ENCODE measurements at regions not wholly inside any gene's neighbourhood (a gene's known extent, or its start where the extent isn't known, plus 50 kb on each side); places are given as distances from the start of the nearest gene placed in this dataset.
A peak's percentile ranks its signal among the peaks of the same experiment; 100 is the strongest.

DNA sequence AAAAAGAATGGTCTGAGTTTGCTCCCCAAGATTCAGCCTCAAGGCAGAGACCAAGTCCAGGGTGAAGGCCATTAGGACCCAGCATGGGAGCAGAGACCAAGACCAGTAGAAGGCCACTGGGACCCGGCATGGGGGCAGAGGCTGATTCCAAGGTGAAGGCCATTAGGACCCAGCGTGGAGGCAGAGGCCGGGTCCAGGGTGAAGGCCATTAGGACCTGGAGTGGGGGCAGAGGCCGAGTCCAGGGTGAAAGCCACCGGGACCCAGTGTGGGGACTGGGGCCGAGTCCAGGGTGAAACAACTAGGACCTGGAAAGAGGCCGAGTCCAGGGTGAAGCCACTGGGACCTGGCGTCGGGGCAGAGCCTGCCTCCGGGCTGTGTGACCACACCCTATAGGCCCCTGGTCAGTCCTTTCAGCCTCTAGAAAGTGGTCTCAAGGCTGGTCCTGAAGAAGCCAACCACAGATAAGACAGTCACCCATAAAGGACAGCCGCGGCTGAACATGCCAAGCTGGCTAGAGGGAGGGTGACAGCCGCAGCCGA, 113.8 kb upstream of the SALL3 start:
- Histone ChIP-seq H2BK120ac (ENCODE audit: low read depth, low read length) (no peak overlapping the region), H2BK12ac (ENCODE audit: low read length) (no peak overlapping the region), H3K4me2 (ENCODE audit: insufficient read depth, low read length, poor library complexity, severe bottlenecking) (no peak overlapping the region), H3K4ac (ENCODE audit: low read length) (no peak overlapping the region), H2AFZ (ENCODE audit: low read length) (no peak overlapping the region), H3K23ac (ENCODE audit: low read depth, low read length, poor library complexity) (no peak overlapping the region), H2BK5ac (ENCODE audit: low read length) (no peak overlapping the region), H3K9me3 (replicated peaks in 1 of 2; ENCODE audit: control insufficient read depth in 2 of 2, insufficient read depth in 1 of 2, low read depth in 1 of 2, low read length in 2 of 2) (no peaks in the 10 kb centered on the region), H4K8ac (ENCODE audit: low read depth, low read length) (no peak overlapping the region), H3K4me1 (ENCODE audit: control insufficient read depth in 2 of 2, insufficient read depth in 1 of 2, low read depth in 1 of 2, low read length in 2 of 2) (peaks cover 0 to 6% of the 10 kb centered on the region in 2 donors), H3K14ac (ENCODE audit: low read length) (no peak overlapping the region), H2AK5ac (ENCODE audit: low read depth, low read length) (peak overlapping the region; percentile 25), H4K91ac (ENCODE audit: low read depth, low read length, poor library complexity) (no peak overlapping the region), H3K4me3 (ENCODE audit: low read length in 2 of 2) (no peak overlapping the region), H2BK15ac (ENCODE audit: low read length) (no peak overlapping the region), H3K9ac (ENCODE audit: low read depth, low read length, poor library complexity) (no peak overlapping the region), H3K36me3 (replicated peaks in 1 of 2; ENCODE audit: control insufficient read depth in 2 of 2, insufficient read depth in 2 of 2, low read length in 2 of 2) (no peaks in the 10 kb centered on the region), H3K18ac (ENCODE audit: low read length) (peak overlapping the region; percentile 11), H3K27me3 (ENCODE audit: control insufficient read depth in 3 of 3, insufficient read depth in 3 of 3, low read depth in 1 of 3, low read length in 3 of 3) (peaks cover 0 to 10% (median 0%) of the 10 kb centered on the region in 3 experiments), H3K27ac (replicated peaks; ENCODE audit: low read length) (no peak overlapping the region), H3K79me1 (ENCODE audit: low read depth, low read length) (no peaks in the 10 kb centered on the region)
- WGBS, 2 donors (ENCODE audit: extremely low coverage in 2 of 2, insufficient read length in 2 of 2, insufficient replicate concordance in 1 of 2): no CpG with 5 or more reads among the region's 14 CpGs
- DNase-seq (ENCODE audit: low spot score): no peak

DNA sequence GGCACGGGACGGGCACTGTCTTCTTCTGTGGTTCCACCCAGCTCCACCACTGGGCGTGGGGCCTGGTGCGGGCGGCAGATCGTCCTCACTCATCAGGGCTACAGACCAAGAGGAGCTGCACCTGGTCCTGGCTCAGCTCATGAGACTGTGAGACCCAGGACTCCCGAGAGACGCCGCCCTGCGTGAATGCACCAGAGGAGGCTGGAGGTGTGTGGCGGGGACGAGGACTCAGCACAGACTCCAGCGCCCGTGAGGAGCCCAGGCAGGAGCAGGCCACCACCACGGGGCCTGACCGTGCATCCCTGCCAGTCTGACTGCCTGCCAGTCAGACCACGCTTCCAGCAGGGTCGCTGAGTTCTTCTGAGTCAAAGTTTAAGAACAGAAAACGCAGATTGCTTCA, 112.5 kb upstream of the SALL3 start:
- no peaks in the 10 kb centered on the region for H3K79me1 ChIP-seq (ENCODE audit: low read depth, low read length)
- no peak overlapping the region for H2BK120ac ChIP-seq (ENCODE audit: low read depth, low read length)
- peak overlapping the region; percentile 20 for H2BK15ac ChIP-seq (ENCODE audit: low read length)
- no peak overlapping the region for H3K4ac ChIP-seq (ENCODE audit: low read length)
- H3K4me1 ChIP-seq (ENCODE audit: control insufficient read depth in 2 of 2, insufficient read depth in 1 of 2, low read depth in 1 of 2, low read length in 2 of 2): peaks cover 0 to 2% of the 10 kb centered on the region in 2 donors
- no peak overlapping the region for H3K4me2 ChIP-seq (ENCODE audit: insufficient read depth, low read length, poor library complexity, severe bottlenecking)
- peak overlapping the region; percentile 56 for H2AK5ac ChIP-seq (ENCODE audit: low read depth, low read length)
- peaks cover 0 to 10% (median 0%) of the 10 kb centered on the region in 3 experiments for H3K27me3 ChIP-seq (ENCODE audit: control insufficient read depth in 3 of 3, insufficient read depth in 3 of 3, low read depth in 1 of 3, low read length in 3 of 3)
- no peak overlapping the region for H2AFZ ChIP-seq (ENCODE audit: low read length)
- H4K8ac ChIP-seq (ENCODE audit: low read depth, low read length): no peak overlapping the region
- H3K14ac ChIP-seq (ENCODE audit: low read length): peak overlapping the region; percentile 25
- no peak overlapping the region for H2BK12ac ChIP-seq (ENCODE audit: low read length)
- H4K91ac ChIP-seq (ENCODE audit: low read depth, low read length, poor library complexity): no peak overlapping the region
- no peak overlapping the region for H3K9ac ChIP-seq (ENCODE audit: low read depth, low read length, poor library complexity)
- peak overlapping the region; percentile 84 for H3K18ac ChIP-seq (ENCODE audit: low read length)
- no peaks in the 10 kb centered on the region for H3K36me3 ChIP-seq (replicated peaks in 1 of 2; ENCODE audit: control insufficient read depth in 2 of 2, insufficient read depth in 2 of 2, low read length in 2 of 2)
- no peak overlapping the region for H3K23ac ChIP-seq (ENCODE audit: low read depth, low read length, poor library complexity)
- H3K4me3 ChIP-seq (ENCODE audit: low read length in 2 of 2): no peak overlapping the region
- H3K9me3 ChIP-seq (replicated peaks in 1 of 2; ENCODE audit: control insufficient read depth in 2 of 2, insufficient read depth in 1 of 2, low read depth in 1 of 2, low read length in 2 of 2): no peaks in the 10 kb centered on the region
- no peak overlapping the region for H3K27ac ChIP-seq (replicated peaks; ENCODE audit: low read length)
- no peak overlapping the region for H2BK5ac ChIP-seq (ENCODE audit: low read length)
- no peak for DNase-seq (ENCODE audit: low spot score)
- WGBS, 2 donors (ENCODE audit: extremely low coverage in 2 of 2, insufficient read length in 2 of 2, insufficient replicate concordance in 1 of 2): no CpG with 5 or more reads among the region's 19 CpGs

DNA sequence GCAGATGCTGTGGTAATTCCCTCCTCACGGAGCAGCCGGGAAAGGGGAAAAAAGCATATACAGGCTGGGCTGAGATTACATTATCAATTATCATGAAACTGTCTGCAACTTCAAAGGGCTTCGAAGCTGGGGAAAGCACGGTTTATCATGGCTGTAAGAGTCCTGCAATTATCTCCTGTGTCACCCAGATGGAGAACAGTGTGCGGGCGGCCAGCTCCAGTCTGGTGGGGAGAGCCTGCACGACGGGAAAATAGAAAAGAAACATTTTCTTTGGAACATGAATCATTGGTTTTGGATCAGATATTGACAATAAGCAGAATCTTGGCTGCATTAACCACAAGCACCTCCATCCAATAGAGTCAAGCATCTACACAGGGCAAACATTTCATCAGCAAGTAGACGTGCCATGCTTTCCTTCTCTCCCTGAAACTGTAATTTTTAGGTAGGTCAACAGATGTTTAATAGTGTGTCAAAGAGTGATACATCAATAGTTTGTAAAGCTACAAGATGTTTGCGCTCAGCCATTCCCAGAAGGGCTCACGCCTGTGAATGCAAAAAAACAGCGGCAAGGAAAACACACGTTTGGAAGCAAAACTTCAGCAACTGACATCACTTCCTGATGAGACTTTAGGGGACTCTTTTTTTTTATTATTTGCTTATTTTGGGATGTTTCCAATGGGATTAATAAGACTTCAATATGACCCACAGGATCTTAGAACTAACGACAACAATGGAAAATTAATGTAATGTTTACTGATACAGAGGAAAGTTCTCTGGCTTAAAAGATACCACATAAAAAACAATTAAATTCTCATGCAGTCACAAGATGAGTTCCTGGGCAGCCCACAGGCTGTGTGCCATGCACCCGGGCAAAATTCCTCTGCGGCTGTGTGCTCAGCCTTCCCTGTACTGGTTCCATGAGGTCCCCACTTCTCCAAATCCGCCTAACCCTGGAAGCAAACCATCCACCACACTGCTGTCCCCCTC, 111.0 kb upstream of the SALL3 start:
- no peak overlapping the region for H3K4ac ChIP-seq (ENCODE audit: low read length)
- no peaks in the 10 kb centered on the region for H3K9me3 ChIP-seq (replicated peaks in 1 of 2; ENCODE audit: control insufficient read depth in 2 of 2, insufficient read depth in 1 of 2, low read depth in 1 of 2, low read length in 2 of 2)
- H3K27ac ChIP-seq (replicated peaks; ENCODE audit: low read length): no peak overlapping the region
- H3K9ac ChIP-seq (ENCODE audit: low read depth, low read length, poor library complexity): no peak overlapping the region
- no peak overlapping the region for H2AFZ ChIP-seq (ENCODE audit: low read length)
- no peak overlapping the region for H3K14ac ChIP-seq (ENCODE audit: low read length)
- no peak overlapping the region for H3K4me2 ChIP-seq (ENCODE audit: insufficient read depth, low read length, poor library complexity, severe bottlenecking)
- no peak overlapping the region for H3K23ac ChIP-seq (ENCODE audit: low read depth, low read length, poor library complexity)
- H3K27me3 ChIP-seq (ENCODE audit: control insufficient read depth in 3 of 3, insufficient read depth in 3 of 3, low read depth in 1 of 3, low read length in 3 of 3): peaks cover 0 to 10% (median 0%) of the 10 kb centered on the region in 3 experiments
- no peak overlapping the region for H2BK120ac ChIP-seq (ENCODE audit: low read depth, low read length)
- H3K36me3 ChIP-seq (replicated peaks in 1 of 2; ENCODE audit: control insufficient read depth in 2 of 2, insufficient read depth in 2 of 2, low read length in 2 of 2): no peaks in the 10 kb centered on the region
- no peak overlapping the region for H2BK15ac ChIP-seq (ENCODE audit: low read length)
- H3K4me1 ChIP-seq (ENCODE audit: control insufficient read depth in 2 of 2, insufficient read depth in 1 of 2, low read depth in 1 of 2, low read length in 2 of 2): no peaks in the 10 kb centered on the region
- H3K18ac ChIP-seq (ENCODE audit: low read length): no peak overlapping the region
- H2BK12ac ChIP-seq (ENCODE audit: low read length): no peak overlapping the region
- H2BK5ac ChIP-seq (ENCODE audit: low read length): no peak overlapping the region
- no peak overlapping the region for H2AK5ac ChIP-seq (ENCODE audit: low read depth, low read length)
- no peak overlapping the region for H3K4me3 ChIP-seq (ENCODE audit: low read length in 2 of 2)
- no peaks in the 10 kb centered on the region for H3K79me1 ChIP-seq (ENCODE audit: low read depth, low read length)
- no CpG with 5 or more reads among the region's 17 CpGs for WGBS, 2 donors (ENCODE audit: extremely low coverage in 2 of 2, insufficient read length in 2 of 2, insufficient replicate concordance in 1 of 2)
- no peak overlapping the region for H4K91ac ChIP-seq (ENCODE audit: low read depth, low read length, poor library complexity)
- no peak for DNase-seq (ENCODE audit: low spot score)
- no peak overlapping the region for H4K8ac ChIP-seq (ENCODE audit: low read depth, low read length)

DNA sequence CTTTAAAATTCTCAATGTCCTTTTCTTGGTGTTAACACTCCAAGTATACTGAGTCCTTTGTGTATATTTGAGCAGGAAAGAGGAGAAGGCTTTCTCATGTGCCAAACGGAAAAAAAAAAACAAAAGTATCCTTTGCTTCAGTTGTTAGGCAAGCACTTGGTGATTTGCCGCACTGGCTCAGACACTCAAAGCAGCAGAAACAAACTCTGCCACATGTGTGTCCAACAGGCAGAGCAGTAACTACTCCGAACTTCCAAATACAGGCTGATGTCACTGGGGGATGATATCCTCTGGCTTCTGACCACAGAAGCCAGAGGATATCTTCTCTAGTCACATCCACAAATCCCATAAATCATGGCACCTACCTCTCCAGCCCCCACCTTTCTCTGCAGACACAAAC, 108.0 kb upstream of the SALL3 start:
- H2BK15ac ChIP-seq (ENCODE audit: low read length): no peak overlapping the region
- H4K91ac ChIP-seq (ENCODE audit: low read depth, low read length, poor library complexity): no peak overlapping the region
- H2AFZ ChIP-seq (ENCODE audit: low read length): no peak overlapping the region
- H3K4me3 ChIP-seq (ENCODE audit: low read length in 2 of 2): no peak overlapping the region
- no peaks in the 10 kb centered on the region for H3K4me1 ChIP-seq (ENCODE audit: control insufficient read depth in 2 of 2, insufficient read depth in 1 of 2, low read depth in 1 of 2, low read length in 2 of 2)
- no peaks in the 10 kb centered on the region for H3K36me3 ChIP-seq (replicated peaks in 1 of 2; ENCODE audit: control insufficient read depth in 2 of 2, insufficient read depth in 2 of 2, low read length in 2 of 2)
- no peak overlapping the region for H3K23ac ChIP-seq (ENCODE audit: low read depth, low read length, poor library complexity)
- H2BK12ac ChIP-seq (ENCODE audit: low read length): no peak overlapping the region
- no peak overlapping the region for H2AK5ac ChIP-seq (ENCODE audit: low read depth, low read length)
- no peak overlapping the region for H4K8ac ChIP-seq (ENCODE audit: low read depth, low read length)
- H3K4ac ChIP-seq (ENCODE audit: low read length): no peak overlapping the region
- no peak overlapping the region for H2BK120ac ChIP-seq (ENCODE audit: low read depth, low read length)
- H3K79me1 ChIP-seq (ENCODE audit: low read depth, low read length): no peaks in the 10 kb centered on the region
- peaks cover 0 to 10% (median 0%) of the 10 kb centered on the region in 3 experiments for H3K27me3 ChIP-seq (ENCODE audit: control insufficient read depth in 3 of 3, insufficient read depth in 3 of 3, low read depth in 1 of 3, low read length in 3 of 3)
- WGBS, 2 donors (ENCODE audit: extremely low coverage in 2 of 2, insufficient read length in 2 of 2, insufficient replicate concordance in 1 of 2): no CpG with 5 or more reads among the region's 3 CpGs
- no peak overlapping the region for H3K14ac ChIP-seq (ENCODE audit: low read length)
- no peak for DNase-seq (ENCODE audit: low spot score)
- no peak overlapping the region for H3K9ac ChIP-seq (ENCODE audit: low read depth, low read length, poor library complexity)
- H3K27ac ChIP-seq (replicated peaks; ENCODE audit: low read length): no peak overlapping the region
- no peak overlapping the region for H3K18ac ChIP-seq (ENCODE audit: low read length)
- no peak overlapping the region for H2BK5ac ChIP-seq (ENCODE audit: low read length)
- no peaks in the 10 kb centered on the region for H3K9me3 ChIP-seq (replicated peaks in 1 of 2; ENCODE audit: control insufficient read depth in 2 of 2, insufficient read depth in 1 of 2, low read depth in 1 of 2, low read length in 2 of 2)
- H3K4me2 ChIP-seq (ENCODE audit: insufficient read depth, low read length, poor library complexity, severe bottlenecking): no peak overlapping the region

All from neuronal stem cell (in vitro differentiated cells).